ENCODE measurements at regions not wholly inside any gene's neighbourhood (a gene's known extent, or its start where the extent isn't known, plus 50 kb on each side); places are given as distances from the start of the nearest gene placed in this dataset.

DNA sequence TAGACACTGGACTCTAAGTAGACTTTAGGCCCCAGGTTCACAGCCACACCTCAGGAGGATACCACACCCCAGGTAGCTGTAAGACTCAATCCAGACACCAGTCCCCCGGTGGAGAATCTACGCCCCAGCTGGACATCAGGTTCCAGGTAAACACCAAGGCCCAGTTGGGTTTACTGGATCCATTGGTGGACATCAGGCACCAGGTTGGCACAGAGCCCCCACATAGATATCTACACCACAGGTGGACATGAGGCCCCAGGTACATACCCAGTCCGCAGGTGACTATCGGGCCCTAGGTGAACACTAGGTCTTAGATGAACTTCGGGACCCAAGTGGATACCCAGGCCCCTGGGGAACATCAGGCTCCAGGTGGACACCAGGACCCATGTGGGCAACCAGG lies 58.9 kb upstream of the SEPTIN5 start:
- TF ChIP-seq FOXA1 (IDR thresholded peaks at IDR 0.05) (no peak), CTBP1 (IDR thresholded peaks at IDR 0.05; ENCODE audit: borderline replicate concordance) (no peak), SP1 (IDR thresholded peaks at IDR 0.05) (no peak), FOXM1 (IDR thresholded peaks at IDR 0.05; ENCODE audit: borderline replicate concordance) (no peak), SUZ12 (IDR thresholded peaks at IDR 0.05) (no peak), FOXK2 (IDR thresholded peaks at IDR 0.05) (no peak), LEF1 (IDR thresholded peaks at IDR 0.05; ENCODE audit: borderline replicate concordance) (no peak), BHLHE40 (IDR thresholded peaks at IDR 0.05; ENCODE audit: borderline replicate concordance) (no peak), HDGF (IDR thresholded peaks at IDR 0.05; ENCODE audit: borderline replicate concordance) (no peak)

All from HEK293T (cell line).